ENCODE measurements at regions not wholly inside any gene's neighbourhood (a gene's known extent, or its start where the extent isn't known, plus 50 kb on each side); places are given as distances from the start of the nearest gene placed in this dataset.
"Not testable (repeated sequence)": the region's sequence is repeated elsewhere in the genome, so short reads cannot be mapped to it uniquely, and the experiment has no call there.

- DNase-seq = not testable (repeated sequence)
Measured at GRCh38 chr6:102808944-102809505, 1415.5 kb downstream of the GRIK2 start.

GRCh38 chr6:102799051-102799450 lies 1405.5 kb downstream of the GRIK2 start:
- DNase-seq = no peak

- no peak for DNase-seq
Measured at GRCh38 chr6:102798636-102799035, 1405.1 kb downstream of the GRIK2 start.

GRCh38 chr6:102793752-102794151 lies 1400.2 kb downstream of the GRIK2 start:
- DNase-seq = no peak

GRCh38 chr6:102774326-102774725 lies 1380.8 kb downstream of the GRIK2 start:
- DNase-seq = no peak

- DNase-seq = no peak
Measured at GRCh38 chr6:102773636-102774035, 1380.1 kb downstream of the GRIK2 start.

GRCh38 chr6:102766963-102767362 lies 1373.5 kb downstream of the GRIK2 start:
- DNase-seq = no peak

GRCh38 chr6:102764317-102764716 lies 1370.8 kb downstream of the GRIK2 start:
- DNase-seq = no peak

GRCh38 chr6:102763891-102764290 lies 1370.4 kb downstream of the GRIK2 start:
- no peak for DNase-seq

- DNase-seq = no peak
Measured at GRCh38 chr6:102761872-102762271, 1368.4 kb downstream of the GRIK2 start.

GRCh38 chr6:102759415-102759814 lies 1365.9 kb downstream of the GRIK2 start:
- DNase-seq = no peak

- not testable (repeated sequence) for DNase-seq
Measured at GRCh38 chr6:102758536-102758935, 1365.0 kb downstream of the GRIK2 start.

GRCh38 chr6:102749210-102749971 lies 1355.9 kb downstream of the GRIK2 start:
- no peak for DNase-seq

- no peak for DNase-seq
Measured at GRCh38 chr6:102746941-102747340, 1353.4 kb downstream of the GRIK2 start.

- no peak for DNase-seq
Measured at GRCh38 chr6:102742754-102743356, 1349.3 kb downstream of the GRIK2 start.

GRCh38 chr6:102742028-102742427 lies 1348.5 kb downstream of the GRIK2 start:
- no peak for DNase-seq

GRCh38 chr6:102736941-102737368 lies 1343.4 kb downstream of the GRIK2 start:
- no peak for DNase-seq

GRCh38 chr6:102732898-102733297 lies 1339.4 kb downstream of the GRIK2 start:
- DNase-seq = no peak

GRCh38 chr6:102722086-102722485 lies 1328.6 kb downstream of the GRIK2 start:
- DNase-seq = not testable (repeated sequence)

GRCh38 chr6:102717737-102718456 lies 1324.4 kb downstream of the GRIK2 start:
- DNase-seq = no peak

GRCh38 chr6:102717252-102717651 lies 1323.7 kb downstream of the GRIK2 start:
- DNase-seq = no peak

- DNase-seq = no peak
Measured at GRCh38 chr6:102701019-102701418, 1307.5 kb downstream of the GRIK2 start.

GRCh38 chr6:102686461-102686860 lies 1293.0 kb downstream of the GRIK2 start:
- DNase-seq = no peak

- no peak for DNase-seq
Measured at GRCh38 chr6:102680413-102680812, 1286.9 kb downstream of the GRIK2 start.

Measured in activated CD4-positive, alpha-beta T cell treated with anti-CD3 and anti-CD28 coated beads, Interleukin-2, amount 50 U/mL, for 1 hour (primary cell).